ENCODE measurements at regions not wholly inside any gene's neighbourhood (a gene's known extent, or its start where the extent isn't known, plus 50 kb on each side); places are given as distances from the start of the nearest gene placed in this dataset.
"Not testable (repeated sequence)": the region's sequence is repeated elsewhere in the genome, so short reads cannot be mapped to it uniquely, and the experiment has no call there.

GRCh38 chr9:106203815-106204516, 509.6 kb downstream of the TMEM38B start:
- DNase-seq (ENCODE audit: low read depth in 2 of 2, low spot score in 1 of 2), result not testable (repeated sequence)

GRCh38 chr9:106207298-106207697, 513.0 kb downstream of the TMEM38B start:
- no peak for DNase-seq (ENCODE audit: low read depth in 2 of 2, low spot score in 1 of 2)

DNA sequence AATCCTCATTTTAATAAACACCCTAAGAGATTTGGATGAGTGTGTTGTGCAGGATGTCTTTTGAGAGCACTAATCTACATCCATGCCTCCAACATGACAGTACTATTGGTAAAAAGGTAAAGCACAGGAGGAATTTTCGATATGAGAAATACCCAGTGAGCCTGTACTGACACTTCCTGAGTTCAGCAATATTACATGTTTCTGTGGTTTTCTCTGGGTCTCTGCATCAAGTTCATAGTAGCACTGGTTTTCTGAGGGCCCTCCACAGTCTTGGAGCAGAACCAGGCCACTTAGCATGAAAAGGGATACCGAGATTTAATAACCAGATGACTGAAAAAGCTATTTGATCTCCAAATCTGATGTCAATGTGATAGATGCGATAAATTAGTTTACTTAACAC, 524.1 kb downstream of the TMEM38B start:
- DNase-seq (ENCODE audit: low read depth in 2 of 2, low spot score in 1 of 2), result no peak

DNA sequence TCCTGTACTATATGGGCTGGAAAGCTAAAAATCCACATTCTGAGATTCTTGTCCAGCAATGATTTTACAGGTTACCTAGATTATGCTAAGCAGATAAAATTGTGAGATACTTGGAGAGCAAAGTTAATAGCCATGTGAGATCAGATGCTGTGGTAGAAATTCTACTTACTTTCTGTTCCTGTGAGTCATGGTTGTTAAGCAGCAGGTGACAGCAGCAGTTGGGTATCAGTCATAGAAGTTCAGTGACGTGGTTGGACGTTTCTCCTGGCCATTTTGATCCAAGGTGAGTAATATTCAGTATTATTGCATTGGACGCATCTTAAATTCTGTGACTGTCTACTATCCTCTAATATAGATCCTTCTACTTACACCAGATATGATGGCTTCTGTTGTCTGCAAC, 524.5 kb downstream of the TMEM38B start:
- no peak for DNase-seq (ENCODE audit: low read depth in 2 of 2, low spot score in 1 of 2)

DNA sequence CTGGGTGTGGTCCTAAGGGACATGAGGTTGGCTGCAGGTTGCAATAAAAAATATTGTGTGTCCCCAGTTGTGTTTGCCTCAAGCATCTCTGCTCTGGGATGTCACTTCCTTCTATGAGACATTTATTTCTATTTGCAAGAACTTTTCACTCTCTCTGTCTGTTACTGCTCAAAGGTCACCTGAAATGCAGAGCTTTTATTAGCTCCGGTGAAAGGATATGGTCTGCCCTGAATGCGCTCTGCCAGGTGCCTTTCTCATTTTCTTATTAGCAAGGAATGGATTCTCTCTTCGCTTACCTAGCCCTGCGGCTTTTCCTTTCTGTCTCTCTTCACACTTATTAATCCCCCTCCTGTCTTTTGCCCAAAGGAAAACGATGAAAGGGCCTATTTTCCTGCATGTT, 526.1 kb downstream of the TMEM38B start:
- no peak for DNase-seq (ENCODE audit: low read depth in 2 of 2, low spot score in 1 of 2)

DNA sequence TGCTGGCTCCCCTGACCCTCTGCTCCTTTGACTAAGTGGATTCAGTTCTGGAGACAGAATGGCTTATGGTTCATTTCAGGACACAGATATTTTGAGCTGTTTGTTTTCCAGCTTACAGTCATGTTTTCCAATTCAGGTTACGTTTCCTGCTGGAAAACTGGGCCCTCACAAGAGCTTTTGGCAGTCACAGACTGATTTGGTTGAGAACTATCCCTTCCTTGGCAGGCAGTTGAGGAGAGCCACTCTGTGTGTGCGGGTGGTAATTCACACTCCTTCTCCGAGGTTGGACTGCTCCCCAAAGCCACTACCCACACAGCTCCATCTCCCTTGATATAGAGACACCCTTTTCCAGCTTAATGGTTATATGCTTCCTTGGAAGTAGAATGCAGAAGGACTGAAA, 534.5 kb downstream of the TMEM38B start:
- DNase-seq (ENCODE audit: low read depth in 2 of 2, low spot score in 1 of 2), result no peak

- DNase-seq (ENCODE audit: low read depth in 2 of 2, low spot score in 1 of 2), result no peak
Observed at GRCh38 chr9:106233116-106233515, 538.8 kb downstream of the TMEM38B start.

- DNase-seq (ENCODE audit: low read depth in 2 of 2, low spot score in 1 of 2), result not testable (repeated sequence)
Observed at GRCh38 chr9:106260908-106261307, 566.6 kb downstream of the TMEM38B start.

DNA sequence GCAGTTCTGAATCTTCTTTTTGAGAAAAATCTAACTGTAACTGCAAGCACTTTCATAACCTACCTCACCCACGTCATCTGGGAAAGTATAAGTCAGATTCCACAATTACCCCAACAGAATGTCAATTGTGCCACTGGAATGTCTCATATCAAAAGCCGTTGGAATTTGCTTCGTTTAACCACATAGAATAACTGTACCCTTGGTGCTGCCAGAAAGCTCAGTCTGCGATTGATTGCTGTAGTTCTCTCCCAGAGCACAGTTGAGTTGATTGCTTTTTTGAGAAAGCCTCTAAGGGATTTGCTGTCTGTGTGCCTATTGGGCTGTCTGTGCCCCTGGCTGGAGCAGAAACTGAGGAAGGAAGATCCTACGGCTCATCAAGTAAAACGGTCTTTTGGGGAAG, 583.6 kb downstream of the TMEM38B start:
- no peak for DNase-seq (ENCODE audit: low read depth in 2 of 2, low spot score in 1 of 2)

DNA sequence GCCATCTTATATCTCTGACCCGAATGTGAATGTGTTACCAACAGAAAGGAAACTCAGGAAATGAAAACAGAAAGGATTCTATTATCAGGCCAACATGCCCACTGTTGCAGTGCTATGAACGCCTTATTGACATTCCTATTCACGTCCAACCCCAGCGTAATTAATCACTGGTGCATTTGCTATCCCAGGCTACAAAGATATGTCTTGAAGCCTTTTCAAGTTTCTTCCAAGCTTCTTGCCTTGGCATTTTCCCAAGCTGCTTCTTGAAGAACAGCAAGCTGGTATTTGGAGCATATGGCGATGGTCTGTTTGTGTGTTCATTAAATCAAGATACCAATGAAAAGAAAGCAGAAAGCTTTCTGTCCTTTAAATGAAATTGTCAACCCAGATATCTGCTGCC, 579.2 kb upstream of the ZNF462 start:
- DNase-seq (ENCODE audit: low read depth in 2 of 2, low spot score in 1 of 2), result no peak

DNA sequence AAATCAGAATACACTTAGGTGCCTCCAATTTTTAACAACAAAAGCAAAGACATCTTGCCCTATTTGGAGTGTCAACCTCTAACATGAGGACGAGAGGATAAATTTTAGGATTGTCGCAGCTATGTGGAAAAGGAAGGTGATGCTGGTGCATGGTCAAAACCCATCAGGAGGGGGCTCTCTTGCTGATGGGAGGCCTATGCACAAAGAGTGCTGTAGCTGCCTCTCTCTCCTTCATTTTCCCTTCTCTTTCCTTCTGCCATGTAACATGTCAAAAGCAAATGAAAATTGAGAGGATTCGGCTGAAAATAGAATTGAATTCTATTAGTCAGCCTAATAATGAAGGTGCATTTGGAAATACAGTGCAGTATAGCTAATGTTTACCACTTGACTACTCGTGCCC, 578.7 kb upstream of the ZNF462 start:
- no peak for DNase-seq (ENCODE audit: low read depth in 2 of 2, low spot score in 1 of 2)

DNA sequence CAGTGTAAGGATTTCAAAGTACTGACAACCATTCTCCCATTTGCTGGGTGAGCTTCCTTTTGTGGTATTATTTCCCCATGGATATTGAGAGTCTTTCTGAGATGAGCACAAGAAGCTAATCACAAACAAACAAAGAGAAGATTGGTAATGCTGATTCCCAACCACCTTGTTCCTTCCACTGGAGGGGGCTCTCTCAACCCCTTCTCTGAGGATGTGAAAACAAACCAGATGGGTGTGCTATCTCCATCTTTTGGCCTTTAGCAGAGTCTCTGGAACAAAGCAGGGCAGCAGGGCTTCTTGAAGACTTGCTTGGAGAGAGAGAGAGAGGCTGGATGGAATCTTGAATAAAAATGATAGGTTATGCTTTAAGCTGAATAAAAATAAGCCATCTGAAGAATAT, 576.7 kb upstream of the ZNF462 start:
- no peak for DNase-seq (ENCODE audit: low read depth in 2 of 2, low spot score in 1 of 2)

GRCh38 chr9:106287091-106287631, 575.8 kb upstream of the ZNF462 start:
- DNase-seq (ENCODE audit: low read depth in 2 of 2, low spot score in 1 of 2), result no peak

GRCh38 chr9:106287731-106288130, 575.2 kb upstream of the ZNF462 start:
- DNase-seq (ENCODE audit: low read depth in 2 of 2, low spot score in 1 of 2), result no peak

GRCh38 chr9:106288689-106289088, 574.3 kb upstream of the ZNF462 start:
- DNase-seq (ENCODE audit: low read depth in 2 of 2, low spot score in 1 of 2), result no peak

GRCh38 chr9:106291786-106292185, 571.2 kb upstream of the ZNF462 start:
- DNase-seq (ENCODE audit: low read depth in 2 of 2, low spot score in 1 of 2), result no peak

DNA sequence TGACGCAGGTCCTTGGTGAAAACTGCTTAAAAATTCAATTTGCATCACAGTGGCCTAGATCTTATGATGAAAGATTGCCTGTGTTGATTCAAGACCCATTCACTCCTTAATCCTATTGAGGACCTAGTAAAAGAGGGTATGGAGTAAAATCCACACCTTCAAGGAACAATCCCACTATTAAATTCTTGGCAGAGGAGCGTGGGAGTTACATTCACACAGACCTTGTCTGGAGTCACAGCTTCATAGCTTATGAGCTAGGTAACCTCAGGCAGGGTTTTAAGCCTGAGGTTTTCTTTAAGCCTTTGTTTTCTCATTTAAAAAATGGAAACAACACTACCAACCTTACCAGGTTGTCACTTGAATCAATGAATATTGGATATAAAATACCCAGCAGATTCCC, 566.5 kb upstream of the ZNF462 start:
- DNase-seq (ENCODE audit: low read depth in 2 of 2, low spot score in 1 of 2), result no peak

GRCh38 chr9:106298997-106299396, 564.0 kb upstream of the ZNF462 start:
- DNase-seq (ENCODE audit: low read depth in 2 of 2, low spot score in 1 of 2), result no peak

DNA sequence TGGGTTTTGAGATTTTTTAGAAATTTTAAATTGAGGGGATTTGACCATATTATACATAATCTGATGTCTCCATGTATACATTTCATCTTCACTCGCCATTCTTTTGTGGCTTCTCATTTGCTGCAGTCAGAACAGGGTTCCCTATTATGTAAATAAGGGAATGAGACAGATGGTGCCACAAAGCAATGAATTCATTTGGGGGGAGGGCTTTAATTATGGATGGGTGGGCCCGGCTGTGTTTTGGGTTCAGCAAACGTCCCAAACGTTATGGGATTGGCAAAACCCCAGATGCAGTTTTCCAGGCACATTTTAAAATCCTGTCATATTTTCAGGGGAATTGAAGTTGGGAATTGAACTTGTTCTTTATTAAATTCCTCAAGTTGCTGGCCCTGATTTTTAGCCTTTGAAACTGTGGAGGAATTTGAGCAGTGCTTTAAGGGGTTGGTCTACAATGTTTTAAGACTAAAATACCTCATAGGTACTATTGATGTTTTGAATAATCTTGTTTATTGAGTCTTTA, 558.5 kb upstream of the ZNF462 start:
- no peak for DNase-seq (ENCODE audit: low read depth in 2 of 2, low spot score in 1 of 2)

- no peak for DNase-seq (ENCODE audit: low read depth in 2 of 2, low spot score in 1 of 2)
Observed at GRCh38 chr9:106305428-106306133, 557.4 kb upstream of the ZNF462 start.

- DNase-seq (ENCODE audit: low read depth in 2 of 2, low spot score in 1 of 2), result no peak
Observed at GRCh38 chr9:106307670-106308069, 555.3 kb upstream of the ZNF462 start.

DNA sequence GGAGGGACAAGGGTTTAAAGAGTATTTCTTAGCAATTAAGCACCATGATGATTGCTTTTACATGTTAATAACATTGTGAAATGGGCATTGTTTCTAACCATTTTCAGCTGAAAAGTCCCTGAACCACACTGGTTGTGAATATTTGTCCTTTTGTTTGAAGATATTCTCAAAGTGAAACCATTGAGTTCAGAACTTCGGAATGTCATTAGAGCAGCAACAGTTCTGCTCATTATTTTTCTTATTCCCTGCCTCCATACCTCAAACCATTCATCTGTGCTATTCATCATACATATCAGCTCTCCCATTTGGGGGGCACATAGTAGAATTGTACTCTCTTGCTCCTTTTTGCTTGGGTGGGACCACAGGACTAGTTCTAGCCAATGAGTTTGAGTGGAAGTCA, 553.0 kb upstream of the ZNF462 start:
- DNase-seq (ENCODE audit: low read depth in 2 of 2, low spot score in 1 of 2), result no peak
